ENCODE measurements at regions not wholly inside any gene's neighbourhood (a gene's known extent, or its start where the extent isn't known, plus 50 kb on each side); places are given as distances from the start of the nearest gene placed in this dataset.
A peak's percentile ranks its signal among the peaks of the same experiment; 100 is the strongest.
"Not testable (repeated sequence)": the region's sequence is repeated elsewhere in the genome, so short reads cannot be mapped to it uniquely, and the experiment has no call there.

DNA sequence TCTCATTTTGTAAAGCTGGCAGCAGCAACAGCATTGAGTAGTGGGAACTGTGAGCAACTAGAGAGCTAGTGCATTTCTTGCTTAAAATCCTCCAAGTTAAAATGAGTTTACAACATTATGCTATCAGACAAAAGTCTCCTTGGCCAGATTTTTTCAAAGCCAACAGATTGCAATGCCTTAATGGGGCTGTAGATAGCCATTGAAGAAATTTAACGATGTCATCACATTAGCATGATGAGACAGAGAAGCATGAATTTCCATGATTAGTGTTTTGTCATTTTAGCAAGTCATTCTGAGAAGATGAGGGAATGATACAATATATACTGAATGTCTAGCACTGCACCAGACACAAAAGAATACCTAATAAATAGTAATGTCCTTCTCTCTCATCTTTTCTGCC lies 307.5 kb upstream of the REG3G start:
- DNase-seq (ENCODE audit: low spot score) = no peak

DNA sequence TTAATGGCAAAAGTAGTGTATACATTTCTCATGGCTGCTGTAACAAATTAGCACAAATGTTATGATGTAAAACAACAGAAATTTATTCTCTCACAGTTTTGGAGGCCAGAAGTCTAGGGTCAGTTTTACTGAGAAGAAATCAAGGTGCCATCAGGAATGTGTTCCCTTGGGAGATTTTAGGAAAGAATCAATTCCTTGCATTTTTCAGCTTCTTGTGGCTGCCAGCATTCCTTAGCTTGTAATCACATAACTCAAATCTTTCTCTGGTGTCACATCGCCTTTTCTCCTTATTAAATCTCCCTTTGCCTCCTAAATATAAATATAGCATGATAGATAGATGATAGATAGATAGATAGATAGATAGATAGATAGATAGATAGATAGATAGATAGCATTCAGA lies 307.0 kb upstream of the REG3G start:
- no peak for DNase-seq (ENCODE audit: low spot score)

DNA sequence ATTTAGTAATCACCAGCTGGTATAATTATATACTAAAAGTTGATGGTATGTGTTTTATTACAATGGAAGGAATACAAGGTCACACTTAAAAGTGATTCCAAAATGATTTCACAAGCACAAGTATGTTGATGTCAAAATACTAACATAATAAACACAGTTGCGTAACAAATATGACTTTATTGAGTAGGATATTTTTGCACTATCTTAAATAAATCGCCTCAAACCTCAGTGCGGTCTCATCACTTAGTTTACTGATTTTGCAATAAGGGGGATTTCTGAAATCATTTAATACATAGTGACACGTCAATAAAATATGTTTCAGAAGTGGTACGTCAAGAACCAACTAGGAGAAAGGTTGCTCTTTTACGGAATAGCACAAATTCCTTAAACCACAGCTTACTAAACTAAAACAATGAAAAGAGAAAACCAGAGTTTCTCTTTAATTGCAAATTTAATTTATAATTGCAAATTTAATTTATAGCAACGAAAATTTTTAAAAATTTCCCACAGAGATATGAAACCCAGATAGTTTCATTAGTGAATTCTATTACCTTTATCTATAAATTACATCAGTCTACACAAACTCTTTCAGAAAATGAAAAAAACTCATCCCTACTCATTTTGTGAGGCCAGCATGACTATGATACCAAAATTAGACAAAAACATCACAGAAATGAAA lies 304.0 kb upstream of the REG3G start:
- no peak for DNase-seq (ENCODE audit: low spot score)

DNA sequence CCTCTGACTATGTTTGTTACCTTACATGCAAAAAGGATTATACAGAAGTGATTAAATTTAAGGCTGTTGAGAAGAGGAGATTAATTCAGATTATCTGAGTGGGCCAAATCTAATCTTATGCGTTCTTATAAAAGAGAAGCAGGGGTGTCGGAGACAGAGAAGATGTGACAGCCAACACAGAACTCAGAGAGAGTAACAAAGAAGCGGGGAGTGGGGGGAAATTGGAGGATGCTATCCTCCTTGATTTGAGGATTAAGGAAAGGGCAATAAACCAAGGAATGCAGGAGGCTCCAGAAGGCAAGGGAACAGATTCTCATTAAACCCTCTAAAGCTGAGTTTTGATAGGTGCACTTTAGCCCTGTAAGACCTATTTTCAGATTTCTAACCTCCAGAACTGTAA lies 291.3 kb upstream of the REG3G start:
- DNase-seq (ENCODE audit: low spot score) = no peak

DNA sequence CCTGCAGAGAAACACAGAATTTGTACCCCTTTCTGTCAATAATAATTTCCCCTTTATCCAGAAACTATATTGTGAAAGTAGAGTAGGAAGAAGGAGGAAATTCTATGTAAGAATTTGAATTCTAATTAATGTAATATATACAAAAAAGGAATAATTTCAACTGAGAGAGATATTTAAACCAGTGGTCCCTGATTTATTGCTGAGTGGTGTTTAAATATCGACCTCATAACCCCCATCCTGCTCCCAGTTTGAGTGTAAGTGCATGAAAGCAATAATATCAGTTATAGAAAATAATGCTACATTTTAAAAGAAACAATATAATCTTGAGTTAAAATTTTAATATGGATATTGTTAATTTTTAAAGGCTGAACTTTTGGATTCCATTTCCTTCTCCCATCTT lies 286.2 kb upstream of the REG3G start:
- DNase-seq (ENCODE audit: low spot score) = no peak

DNA sequence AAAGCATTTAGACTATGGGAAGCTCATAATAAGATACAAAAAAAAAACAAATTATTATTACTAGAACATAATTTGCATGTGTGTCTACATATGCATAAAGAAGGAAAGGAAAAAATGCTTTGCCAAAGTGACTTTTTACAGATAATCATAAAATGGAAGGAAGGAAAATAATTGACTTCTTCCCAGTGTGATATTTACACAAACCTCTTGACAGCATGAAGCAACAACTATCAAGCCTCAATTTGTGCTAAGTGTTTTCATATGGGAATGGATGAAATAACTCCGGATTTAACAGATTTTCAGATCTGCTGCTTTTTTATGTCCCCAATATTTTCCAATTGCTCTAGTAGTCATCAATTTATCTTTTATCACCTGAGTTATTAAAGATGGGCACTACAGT lies 275.9 kb upstream of the REG3G start:
- DNase-seq (ENCODE audit: low spot score) = no peak

DNA sequence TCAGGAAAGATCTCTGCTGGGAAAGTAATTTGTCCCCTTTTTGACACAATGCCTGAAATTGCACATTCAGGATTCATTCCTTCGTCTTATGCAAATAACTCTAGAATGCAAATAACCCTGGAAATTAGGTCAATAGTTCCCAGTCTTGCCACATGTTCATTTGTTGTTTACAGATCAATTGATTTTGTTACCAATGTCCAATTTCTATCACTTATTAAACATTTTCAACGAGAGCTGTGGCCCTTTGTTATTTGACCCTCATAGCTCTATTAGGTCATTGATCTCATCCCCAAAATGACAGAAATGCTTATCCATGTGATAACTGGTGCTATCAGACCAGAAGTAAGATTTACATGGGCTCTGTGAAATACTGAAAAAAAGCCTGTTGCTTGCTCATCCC lies 275.3 kb upstream of the REG3G start:
- no peak for DNase-seq (ENCODE audit: low spot score)

DNA sequence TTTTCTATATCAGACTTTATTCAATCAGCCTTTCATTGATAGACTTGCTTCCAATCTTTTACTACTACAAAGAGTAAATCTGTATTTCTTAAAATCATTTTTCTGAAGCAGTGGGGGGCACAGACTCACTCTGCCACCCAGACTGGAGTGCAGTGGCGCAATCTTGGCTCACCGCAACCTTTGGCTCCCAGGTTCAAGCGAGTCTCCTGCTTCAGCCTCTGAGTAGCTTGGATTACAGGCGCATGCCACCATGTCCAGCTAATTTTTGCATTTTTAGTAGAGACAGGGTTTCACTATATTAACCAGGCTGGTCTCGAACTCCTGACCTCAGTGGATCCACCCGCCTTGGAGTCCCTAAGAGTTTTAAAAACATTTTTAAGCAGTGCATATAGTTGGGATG lies 270.6 kb upstream of the REG3G start:
- DNase-seq (ENCODE audit: low spot score) = no peak

DNA sequence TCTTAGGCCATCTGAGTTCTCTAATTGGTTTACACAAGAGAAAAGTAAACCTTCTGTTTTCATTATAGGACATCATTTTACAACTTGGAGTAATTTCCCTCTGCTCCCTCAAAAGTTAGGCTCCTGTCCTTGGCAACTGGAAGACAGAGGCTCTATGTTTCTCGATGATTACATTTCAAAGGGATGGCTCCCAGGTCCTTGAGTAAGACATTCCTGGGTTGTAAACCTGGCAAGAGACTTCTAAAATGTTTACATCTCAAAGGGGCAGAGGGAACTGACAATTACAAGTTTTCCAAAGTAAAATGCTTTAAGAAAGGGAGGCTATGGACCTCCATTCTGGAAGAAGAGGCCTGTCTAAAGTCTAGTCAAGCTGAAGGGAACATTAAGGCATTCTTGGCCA lies 268.3 kb upstream of the REG3G start:
- no peak for DNase-seq (ENCODE audit: low spot score)

DNA sequence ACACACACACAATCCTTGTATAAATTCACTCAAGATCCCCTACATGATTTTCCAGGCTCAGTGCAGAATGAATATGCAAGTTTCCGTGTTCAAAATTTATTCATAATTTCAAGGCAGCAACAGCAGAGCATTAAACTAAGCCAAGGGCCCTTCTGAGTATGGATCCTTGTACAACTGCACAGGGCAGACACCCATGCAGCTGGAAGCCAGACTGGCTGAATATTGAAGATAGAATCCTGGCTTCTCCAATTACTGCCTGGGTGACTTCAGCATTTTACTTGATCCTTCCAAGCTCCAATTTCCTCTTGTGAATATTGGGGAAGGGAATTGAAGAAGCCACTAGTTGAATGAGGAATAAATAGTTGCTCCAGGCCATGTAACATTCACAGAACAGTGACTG lies 267.9 kb upstream of the REG3G start:
- DNase-seq (ENCODE audit: low spot score) = no peak

DNA sequence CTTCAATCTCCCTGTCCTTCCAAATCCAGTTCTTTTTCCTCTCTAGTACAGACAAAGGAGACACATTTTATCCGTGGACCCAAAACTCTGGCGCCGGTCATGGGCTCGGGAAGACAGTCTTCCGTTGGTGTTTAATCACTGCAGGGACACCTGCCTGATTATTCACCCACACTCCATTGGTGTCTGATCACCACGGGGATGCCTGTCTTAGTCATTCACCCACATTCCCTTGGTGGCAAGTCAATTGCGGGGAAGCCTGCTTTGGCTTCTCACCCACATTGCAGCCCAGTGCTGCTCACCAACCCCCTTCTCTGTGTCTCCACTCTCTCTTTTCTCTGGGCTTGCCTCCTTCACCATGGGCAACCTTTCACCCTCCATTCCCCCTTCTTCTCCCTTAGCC lies 266.7 kb upstream of the REG3G start:
- DNase-seq (ENCODE audit: low spot score) = not testable (repeated sequence)

DNA sequence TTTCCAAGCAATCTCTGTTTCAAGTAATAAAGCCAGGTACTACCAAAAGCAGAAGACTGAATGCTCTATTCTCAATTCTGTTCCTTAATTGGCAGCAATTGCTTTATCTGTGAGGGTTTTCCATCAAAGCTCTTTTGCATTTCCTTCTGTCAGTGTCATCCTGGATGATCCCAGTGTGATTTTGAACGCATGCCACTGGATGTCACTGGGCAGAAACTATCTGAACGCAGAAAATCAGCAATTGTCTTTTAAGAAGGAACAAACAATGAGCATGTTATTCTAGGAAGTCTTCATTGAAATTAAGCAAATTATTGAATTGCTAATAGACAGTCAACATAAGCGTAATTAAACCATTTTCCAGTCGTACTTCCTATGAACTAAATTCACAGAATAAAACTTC lies 259.0 kb upstream of the REG3G start:
- DNase-seq (ENCODE audit: low spot score) = peak; percentile 68

DNA sequence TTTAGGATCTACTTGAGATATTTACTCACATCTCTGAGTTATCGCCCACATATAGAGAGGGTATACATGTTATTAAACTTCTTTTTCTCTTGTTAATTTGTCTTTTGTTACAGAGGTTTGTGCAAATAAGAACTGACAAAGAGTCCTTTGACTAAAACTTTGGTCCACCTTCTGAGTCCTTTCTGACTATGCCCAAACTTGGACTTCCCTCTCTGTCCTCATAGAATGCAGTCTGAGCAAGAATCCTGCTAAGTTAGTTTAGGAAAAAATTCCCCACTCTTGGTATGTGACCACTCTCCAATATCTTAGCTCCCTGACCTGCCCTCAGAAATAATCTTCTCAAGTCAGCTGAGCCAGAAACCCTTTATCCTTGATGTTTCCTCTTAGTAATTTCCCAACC lies 257.5 kb upstream of the REG3G start:
- DNase-seq (ENCODE audit: low spot score) = no peak

DNA sequence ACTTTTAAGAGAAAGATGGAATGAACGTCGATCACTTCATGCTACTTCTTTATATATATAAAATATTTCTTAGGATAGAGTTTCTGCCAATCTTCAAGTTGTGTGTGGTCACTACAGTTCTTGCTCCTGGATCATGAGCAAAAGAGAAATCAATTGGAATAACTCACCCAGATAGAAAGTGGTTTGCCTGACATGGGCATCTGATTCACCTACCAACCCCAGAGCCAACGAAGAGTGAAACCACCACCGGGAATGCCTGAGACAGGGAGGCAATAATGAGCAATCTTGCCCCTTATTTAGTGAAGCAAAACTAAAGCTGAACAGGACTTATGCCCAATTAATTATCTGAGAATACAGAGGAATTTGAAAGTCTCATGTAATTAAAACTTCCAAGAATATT lies 250.2 kb upstream of the REG3G start:
- no peak for DNase-seq (ENCODE audit: low spot score)

DNA sequence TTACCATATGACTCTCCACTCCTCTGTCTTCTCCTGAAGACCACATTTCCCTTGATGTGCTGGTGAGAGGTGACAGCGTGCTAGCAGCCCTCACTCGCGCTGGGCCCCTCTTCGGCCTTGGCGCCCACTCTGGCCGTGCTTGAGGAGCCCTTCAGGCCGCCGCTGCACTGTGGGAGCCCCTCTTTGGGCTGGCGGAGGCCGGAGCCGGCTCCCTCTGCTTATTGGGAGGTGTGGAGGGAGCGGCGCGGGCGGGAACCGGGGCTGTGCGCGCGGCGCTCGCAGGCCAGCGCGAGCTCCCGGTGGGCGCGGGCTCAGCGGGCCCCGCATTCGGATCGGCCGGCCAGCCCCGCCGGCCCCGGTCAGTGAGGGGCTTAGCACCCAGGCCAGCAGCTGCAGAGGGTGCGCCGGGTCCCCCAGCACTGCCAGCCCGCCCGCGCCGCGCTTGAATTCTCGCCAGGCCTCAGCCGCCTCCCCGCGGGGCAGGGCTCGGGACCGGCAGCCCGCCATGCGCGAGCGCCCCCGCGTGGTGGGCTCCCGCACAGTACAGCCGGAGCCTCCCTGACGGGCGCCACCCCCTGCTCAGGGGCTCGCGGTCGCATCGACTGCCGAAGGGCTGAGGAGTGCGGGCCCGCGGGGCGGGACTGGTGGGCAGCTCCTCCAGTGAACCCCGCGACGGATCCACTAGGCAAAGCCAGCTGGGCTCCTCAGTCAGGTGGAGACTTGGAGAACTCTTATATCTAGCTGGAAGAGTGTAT lies 246.6 kb upstream of the REG3G start:
- DNase-seq (ENCODE audit: low spot score) = no peak

DNA sequence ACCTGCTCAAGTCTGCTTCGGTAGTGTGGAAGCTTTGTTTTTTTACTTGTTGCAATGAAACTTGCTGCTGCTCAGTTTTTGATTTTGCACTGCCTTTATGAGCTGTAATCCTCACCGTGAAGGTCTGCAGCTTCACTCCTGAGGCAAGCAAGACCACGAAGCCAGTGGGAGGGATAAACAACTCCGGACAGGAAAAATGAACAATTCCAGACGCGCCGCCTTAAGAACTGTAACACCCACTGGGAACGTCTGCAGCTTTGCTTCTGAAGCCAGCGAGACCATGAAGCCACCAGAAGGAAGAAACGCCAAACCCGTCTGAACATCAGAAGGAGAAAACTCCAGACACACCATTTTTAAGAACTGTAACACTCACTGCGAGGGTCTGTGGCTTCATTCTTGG lies 245.7 kb upstream of the REG3G start:
- no peak for DNase-seq (ENCODE audit: low spot score)

DNA sequence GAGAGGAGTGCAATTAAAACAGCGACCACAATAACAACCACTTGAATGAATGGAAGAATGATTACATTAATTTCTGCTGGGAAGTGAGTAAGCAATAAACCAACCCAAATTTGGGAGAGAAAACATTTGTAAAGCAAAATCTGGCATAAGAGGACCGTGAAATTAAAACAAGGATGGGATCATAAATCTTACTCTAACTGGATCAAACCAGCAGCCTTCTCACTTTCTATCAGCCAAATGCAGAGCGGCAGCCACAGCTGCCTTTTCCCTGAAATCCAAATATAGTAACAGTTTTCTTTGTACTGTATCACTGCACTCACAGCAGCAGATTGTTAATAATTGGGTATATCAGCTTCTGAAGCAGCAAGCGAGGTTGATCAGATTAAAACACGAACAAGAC lies 245.2 kb upstream of the REG3G start:
- DNase-seq (ENCODE audit: low spot score) = no peak

DNA sequence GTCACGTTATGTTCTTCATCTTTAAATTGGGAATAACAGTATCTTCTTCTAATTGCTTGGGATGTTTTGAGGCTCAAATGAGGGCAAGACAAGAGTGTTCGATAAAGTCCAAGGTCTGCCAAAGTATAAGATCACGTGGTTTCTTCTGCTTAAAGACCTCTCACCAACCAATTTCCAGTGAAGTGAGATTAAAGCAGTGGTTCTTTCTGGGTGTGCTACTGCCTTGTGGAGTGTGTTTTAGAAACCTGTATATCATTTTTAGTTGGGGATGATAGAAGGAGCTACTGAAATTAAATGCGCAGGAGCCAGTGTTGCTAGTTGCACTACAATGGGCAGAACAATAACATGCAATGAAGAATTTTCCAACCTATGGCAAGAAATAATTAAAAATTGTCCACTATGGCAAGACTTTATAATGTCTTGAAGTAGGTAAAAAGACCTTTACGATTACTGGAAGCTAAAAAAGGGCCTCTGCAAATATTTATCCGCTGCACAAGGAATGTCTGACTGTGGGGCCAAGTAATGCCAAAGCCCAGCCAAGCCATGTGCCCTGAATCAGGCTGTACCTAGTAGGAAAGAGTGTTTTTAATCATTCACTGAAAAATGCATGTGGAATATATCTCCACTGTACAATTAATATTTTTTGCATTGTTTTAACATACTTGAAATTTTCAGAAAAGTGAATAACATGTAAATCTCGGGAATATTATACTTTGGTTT lies 244.5 kb upstream of the REG3G start:
- no peak for DNase-seq (ENCODE audit: low spot score)

DNA sequence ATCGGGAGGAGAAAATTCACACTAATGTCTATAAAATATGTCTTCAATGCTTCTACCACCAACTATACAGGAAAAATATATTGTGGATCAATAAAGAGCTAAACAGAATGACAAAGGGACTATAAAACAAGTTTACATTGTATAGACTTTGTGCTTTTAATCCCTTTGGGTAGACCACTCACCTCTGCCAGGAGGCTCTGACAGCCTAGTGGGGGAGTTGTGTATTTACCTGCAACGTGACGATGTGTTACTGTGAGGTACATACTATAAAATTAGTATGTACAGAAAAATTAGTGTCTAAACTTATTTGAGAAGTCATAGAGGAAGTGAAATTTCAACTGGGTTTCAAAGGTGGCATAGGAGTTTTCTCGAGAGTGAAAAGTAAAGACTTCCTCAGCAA lies 243.3 kb upstream of the REG3G start:
- no peak for DNase-seq (ENCODE audit: low spot score)

DNA sequence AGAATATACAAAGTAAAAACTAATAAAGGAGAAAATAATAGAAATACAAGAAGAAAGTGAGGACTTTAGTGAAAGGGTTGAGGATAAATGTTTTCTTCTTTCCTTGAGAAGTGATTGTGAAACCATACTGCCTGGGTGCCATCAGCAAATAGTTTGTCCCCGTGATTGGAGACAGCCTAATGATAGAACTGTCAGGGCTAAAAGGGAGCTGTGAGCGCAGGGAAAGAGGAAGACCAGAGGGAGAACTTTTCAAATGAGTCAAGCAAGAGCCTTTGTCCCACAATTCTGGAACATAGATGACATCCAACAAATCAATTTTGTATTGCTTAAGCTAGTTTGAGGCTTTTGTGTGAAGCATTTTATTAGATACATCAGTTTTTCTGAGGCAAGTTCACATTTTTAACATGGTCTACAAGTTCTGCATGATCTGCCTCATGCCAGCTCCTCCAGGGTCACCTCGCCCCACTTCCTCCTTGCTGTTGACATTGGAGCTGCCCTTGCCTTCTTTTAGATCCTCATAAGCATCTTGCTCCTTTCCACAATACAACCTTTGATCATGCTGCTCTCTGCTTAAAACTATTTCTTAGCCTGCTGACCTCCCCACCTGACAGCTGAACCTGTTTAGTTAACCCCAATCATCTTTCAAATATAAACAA lies 213.4 kb upstream of the REG3G start:
- no peak for DNase-seq (ENCODE audit: low spot score)

DNA sequence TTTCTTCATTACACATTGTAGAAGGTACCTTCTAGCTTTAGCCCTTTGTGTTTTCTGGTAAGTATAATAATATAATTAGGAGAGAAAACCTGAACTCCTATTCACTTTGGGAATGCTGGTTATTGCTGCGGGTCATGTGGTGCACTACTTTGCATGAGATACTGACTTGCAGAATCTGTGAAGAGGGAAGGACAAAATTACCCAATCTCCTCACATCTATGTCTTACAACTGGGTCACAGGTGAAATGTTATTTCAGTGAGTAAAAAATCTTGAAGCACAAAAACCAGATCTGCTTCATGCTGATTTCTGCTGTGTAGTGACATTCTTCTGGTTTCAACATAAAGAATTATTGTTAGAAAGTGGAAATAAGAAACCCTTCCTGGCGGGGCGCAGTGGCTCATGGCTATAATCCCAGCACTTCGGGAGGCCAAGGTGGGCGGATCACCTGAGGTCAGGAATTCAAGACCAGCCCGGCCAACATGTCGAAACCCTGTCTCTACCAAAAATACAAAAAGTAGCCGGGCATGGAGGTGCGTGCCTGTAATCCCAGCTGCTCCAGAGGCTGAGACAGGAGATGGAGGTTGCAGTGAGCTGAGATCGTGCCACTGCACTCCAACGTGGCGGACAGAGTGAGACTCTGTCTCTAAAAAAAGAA lies 211.0 kb upstream of the REG3G start:
- no peak for DNase-seq (ENCODE audit: low spot score)

DNA sequence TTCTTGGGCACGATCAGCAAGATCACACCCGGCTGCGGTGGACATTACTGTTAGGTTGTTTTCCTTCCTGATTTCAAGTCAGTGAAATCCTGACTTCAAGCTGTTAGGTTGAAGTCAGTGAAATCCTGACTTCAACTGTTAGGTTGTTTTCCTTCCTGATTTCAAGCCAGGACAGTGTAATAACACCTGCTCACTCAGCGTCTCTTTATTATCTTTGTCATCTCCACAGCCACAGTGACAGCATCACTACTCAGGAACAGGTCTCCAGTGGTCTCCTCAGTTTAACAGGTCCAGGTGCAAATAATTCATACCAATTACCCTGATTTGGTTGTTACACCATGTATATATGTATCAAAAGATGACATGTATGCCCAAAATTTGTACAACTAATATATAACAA lies 208.1 kb upstream of the REG3G start:
- no peak for DNase-seq (ENCODE audit: low spot score)
